AG09309 (cell line): ENCODE measurements at regions not wholly inside any gene's neighbourhood (a gene's known extent, or its start where the extent isn't known, plus 50 kb on each side); places are given as distances from the start of the nearest gene placed in this dataset.

Experiments
- DNase-seq: peaks from one replicate; pipeline ENCODE4 v3.0.0-alpha.2; 2010; ENCODE audit warnings: low read depth
- H3K4me3 ChIP-seq: 2 replicates; pipeline ENCODE4 v1.5.1; 2011; ENCODE audit warnings: mild to moderate bottlenecking, low read depth, low read length, moderate library complexity; ENCODE audit not compliant: control insufficient read depth
- TF ChIP-seq, protein P1 (sequence below): IDR thresholded peaks from 2 replicates; pipeline ENCODE4 v1.5.1; 2011; ENCODE audit warnings: mild to moderate bottlenecking, low read depth, low read length, inconsistent platforms; ENCODE audit not compliant: insufficient read depth, control insufficient read depth; ENCODE audit errors: missing control alignments

DNA sequence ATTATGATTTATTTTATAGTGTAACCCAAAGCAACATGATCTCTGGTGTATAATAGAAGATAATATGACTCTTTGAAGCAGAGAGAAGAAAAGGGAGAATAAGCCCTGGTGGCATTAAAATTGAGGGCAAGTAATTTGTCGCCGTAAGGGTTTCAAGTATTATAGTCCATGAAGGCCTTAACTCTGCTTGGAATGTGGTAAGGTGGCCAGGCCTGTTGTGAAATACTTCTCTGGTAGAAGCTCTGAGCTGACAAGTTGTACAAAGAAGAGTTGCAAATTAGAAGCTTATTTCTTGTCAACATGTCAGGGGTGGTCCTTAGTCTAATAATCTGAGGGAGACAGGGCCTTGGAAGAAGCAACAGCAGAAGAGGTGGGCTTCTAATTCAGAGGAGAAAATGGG, 151.7 kb upstream of the HHIP start:
- no peak overlapping the region for H3K4me3 ChIP-seq
- TF ChIP-seq, protein P1, sequence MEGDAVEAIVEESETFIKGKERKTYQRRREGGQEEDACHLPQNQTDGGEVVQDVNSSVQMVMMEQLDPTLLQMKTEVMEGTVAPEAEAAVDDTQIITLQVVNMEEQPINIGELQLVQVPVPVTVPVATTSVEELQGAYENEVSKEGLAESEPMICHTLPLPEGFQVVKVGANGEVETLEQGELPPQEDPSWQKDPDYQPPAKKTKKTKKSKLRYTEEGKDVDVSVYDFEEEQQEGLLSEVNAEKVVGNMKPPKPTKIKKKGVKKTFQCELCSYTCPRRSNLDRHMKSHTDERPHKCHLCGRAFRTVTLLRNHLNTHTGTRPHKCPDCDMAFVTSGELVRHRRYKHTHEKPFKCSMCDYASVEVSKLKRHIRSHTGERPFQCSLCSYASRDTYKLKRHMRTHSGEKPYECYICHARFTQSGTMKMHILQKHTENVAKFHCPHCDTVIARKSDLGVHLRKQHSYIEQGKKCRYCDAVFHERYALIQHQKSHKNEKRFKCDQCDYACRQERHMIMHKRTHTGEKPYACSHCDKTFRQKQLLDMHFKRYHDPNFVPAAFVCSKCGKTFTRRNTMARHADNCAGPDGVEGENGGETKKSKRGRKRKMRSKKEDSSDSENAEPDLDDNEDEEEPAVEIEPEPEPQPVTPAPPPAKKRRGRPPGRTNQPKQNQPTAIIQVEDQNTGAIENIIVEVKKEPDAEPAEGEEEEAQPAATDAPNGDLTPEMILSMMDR, result no peak
- no peak for DNase-seq

- TF ChIP-seq, protein P1, result no peak
- DNase-seq, result no peak
- H3K4me3 ChIP-seq, result no peak overlapping the region
Observed at GRCh38 chr4:144495944-144496343, 150.0 kb upstream of the HHIP start.

GRCh38 chr4:144499777-144500176, 146.2 kb upstream of the HHIP start:
- H3K4me3 ChIP-seq, result no peak overlapping the region
- DNase-seq, result no peak
- TF ChIP-seq, protein P1, result no peak

- DNase-seq, result no peak
- H3K4me3 ChIP-seq, result no peak overlapping the region
Observed at GRCh38 chr4:144501231-144501780, 144.7 kb upstream of the HHIP start.

DNA sequence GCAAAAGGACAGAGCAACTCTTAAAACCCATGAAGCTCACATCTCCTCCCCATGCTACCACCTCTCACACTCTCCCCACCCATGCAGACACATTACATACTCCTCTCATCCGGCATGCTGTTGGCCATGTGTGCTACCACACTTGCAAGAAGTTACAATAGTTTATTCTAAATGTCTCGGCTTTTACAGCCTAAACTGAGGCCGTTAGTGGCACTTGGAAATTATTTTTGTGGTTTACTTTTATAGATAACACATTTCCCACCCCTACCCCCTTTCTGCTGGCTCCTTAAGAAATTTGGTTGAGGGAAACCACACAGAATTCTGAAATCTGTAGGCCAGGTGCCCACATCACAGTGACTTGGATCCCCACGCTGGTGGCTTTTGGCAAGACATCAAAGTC, 141.1 kb upstream of the HHIP start:
- DNase-seq, result no peak
- H3K4me3 ChIP-seq, result no peak overlapping the region
- TF ChIP-seq, protein P1, result no peak

More at GRCh38 chr4:144501231-144501780, 144.7 kb upstream of the HHIP start:
- TF ChIP-seq, protein P1, result no peak

- no peak for DNase-seq
- TF ChIP-seq, protein P1, result no peak
- H3K4me3 ChIP-seq, result no peak overlapping the region
Observed at GRCh38 chr4:144507311-144508101, 138.4 kb upstream of the HHIP start.
